NB4 (cell line): ENCODE measurements at regions not wholly inside any gene's neighbourhood (a gene's known extent, or its start where the extent isn't known, plus 50 kb on each side); places are given as distances from the start of the nearest gene placed in this dataset.

ENCODE experiments used
- MYC ChIP-seq: IDR thresholded peaks from 2 replicates; pipeline ENCODE4 v1.6.1; 2011; ENCODE audit warnings: low read depth, low read length
- TF ChIP-seq, protein P1 (sequence below): IDR thresholded peaks from one replicate; pipeline ENCODE4 v1.5.1; 2012; ENCODE audit warnings: low read depth, low read length

DNA sequence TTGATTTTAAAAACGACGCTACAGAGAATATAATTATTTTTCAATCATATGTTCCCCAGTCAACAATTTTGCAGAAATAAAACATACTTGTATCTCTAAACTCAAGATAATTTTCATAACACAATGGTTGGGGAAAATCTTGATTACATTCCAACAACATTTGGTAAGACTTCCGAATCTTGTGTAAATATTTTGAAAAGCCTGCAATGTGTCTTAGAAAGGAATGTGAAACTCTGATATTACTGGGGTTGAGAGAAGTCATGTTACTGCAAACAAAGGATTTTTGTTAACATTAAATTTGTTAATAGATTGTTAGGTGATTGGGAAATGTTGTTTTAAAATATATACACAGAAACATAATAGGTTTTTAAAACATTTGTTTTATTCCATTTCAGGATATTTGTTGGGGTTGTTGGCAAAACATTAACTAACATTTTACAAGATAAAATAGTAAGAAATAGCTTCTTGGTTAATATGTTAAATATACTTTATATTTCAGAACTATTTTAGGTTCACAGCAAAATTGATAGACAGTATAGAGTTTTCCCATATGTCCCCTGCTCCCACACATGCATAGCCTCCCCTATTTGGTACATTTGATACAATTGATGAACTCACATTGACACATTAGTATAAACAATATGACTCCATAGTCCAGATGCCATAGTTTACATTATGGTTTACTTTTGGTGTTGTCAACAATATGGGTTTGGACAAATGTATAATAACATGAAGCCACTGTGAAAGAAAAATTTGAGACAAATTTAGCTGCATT lies 218.6 kb upstream of the FAM47A start:
- TF ChIP-seq, protein P1, sequence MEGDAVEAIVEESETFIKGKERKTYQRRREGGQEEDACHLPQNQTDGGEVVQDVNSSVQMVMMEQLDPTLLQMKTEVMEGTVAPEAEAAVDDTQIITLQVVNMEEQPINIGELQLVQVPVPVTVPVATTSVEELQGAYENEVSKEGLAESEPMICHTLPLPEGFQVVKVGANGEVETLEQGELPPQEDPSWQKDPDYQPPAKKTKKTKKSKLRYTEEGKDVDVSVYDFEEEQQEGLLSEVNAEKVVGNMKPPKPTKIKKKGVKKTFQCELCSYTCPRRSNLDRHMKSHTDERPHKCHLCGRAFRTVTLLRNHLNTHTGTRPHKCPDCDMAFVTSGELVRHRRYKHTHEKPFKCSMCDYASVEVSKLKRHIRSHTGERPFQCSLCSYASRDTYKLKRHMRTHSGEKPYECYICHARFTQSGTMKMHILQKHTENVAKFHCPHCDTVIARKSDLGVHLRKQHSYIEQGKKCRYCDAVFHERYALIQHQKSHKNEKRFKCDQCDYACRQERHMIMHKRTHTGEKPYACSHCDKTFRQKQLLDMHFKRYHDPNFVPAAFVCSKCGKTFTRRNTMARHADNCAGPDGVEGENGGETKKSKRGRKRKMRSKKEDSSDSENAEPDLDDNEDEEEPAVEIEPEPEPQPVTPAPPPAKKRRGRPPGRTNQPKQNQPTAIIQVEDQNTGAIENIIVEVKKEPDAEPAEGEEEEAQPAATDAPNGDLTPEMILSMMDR = no peak
- no peak for TF ChIP-seq MYC
